T-cell (primary cell): ENCODE measurements at regions not wholly inside any gene's neighbourhood (a gene's known extent, or its start where the extent isn't known, plus 50 kb on each side); places are given as distances from the start of the nearest gene placed in this dataset.

ENCODE experiments used
- ATAC-seq, 4 experiments: fragments of 200-7000 bp in 3 of 4; fragments of 150-1000 bp in 1 of 4; cut with Tn5 transposase; replicated peaks in 1 of 4; 1 replicate in 3 of 4; 2 replicates in 1 of 4; pipeline ENCODE4 v1.10.0; 2021; ENCODE audit warnings: moderate library complexity in 3 of 4, mild to moderate bottlenecking in 2 of 4, moderate number of reproducible peaks in 1 of 4
- CTCF ChIA-PET, 2 donors: fragments of 300-600 bp; sonication (Branson Sonifier 250); formaldehyde crosslinking; loops; one replicate each; lab custom pipeline; 2022; ENCODE audit warnings: antibody characterized with exemption in 2 of 2; lab: Charles Lee
- POLR2A ChIA-PET, 2 donors: fragments of 300-600 bp; sonication (Branson Sonifier 250); formaldehyde crosslinking; loops; one replicate each; lab custom pipeline; 2022; ENCODE audit warnings: antibody characterized with exemption in 2 of 2; lab: Charles Lee
- DNase-seq, 35 experiments: peaks; one replicate each; pipeline versions ENCODE4 v3.0.0 to v3.0.0-alpha.2; 2013 to 2023
- H3K27ac ChIP-seq: one replicate; pipeline ENCODE4 v1.5.1; 2013; ENCODE audit warnings: low read length
- H3K27me3 ChIP-seq, 2 experiments: replicated peaks in 1 of 2; 1 replicate in 1 of 2; 2 replicates in 1 of 2; pipeline versions ENCODE4 v1.6.1 to v1.7.0; 2013; ENCODE audit warnings: low read length in 1 of 2, mixed read lengths in 1 of 2; ENCODE audit not compliant: control insufficient read depth in 2 of 2, insufficient read depth in 2 of 2; ENCODE audit errors: extremely low read depth in 1 of 2
- H3K36me3 ChIP-seq, 2 donors: 1 replicate in 1 of 2; 2 replicates in 1 of 2; pipeline versions ENCODE4 v1.6.1 to v1.7.0; 2013; ENCODE audit warnings: low read length in 1 of 2; ENCODE audit not compliant: control insufficient read depth in 2 of 2, insufficient read depth in 1 of 2; ENCODE audit errors: extremely low read depth in 1 of 2
- H3K4me1 ChIP-seq, 2 experiments: 1 replicate in 1 of 2; 2 replicates in 1 of 2; pipeline versions ENCODE4 v1.6.1 to v1.7.0; 2013; ENCODE audit warnings: low read length in 2 of 2, mixed read lengths in 1 of 2; ENCODE audit not compliant: insufficient read depth in 2 of 2, control insufficient read depth in 1 of 2; ENCODE audit errors: extremely low read depth in 1 of 2
- H3K4me3 ChIP-seq, 2 donors: 1 replicate in 1 of 2; 2 replicates in 1 of 2; pipeline versions ENCODE4 v1.5.1 to v1.7.0; 2013; ENCODE audit warnings: mild to moderate bottlenecking in 2 of 2, low read length in 1 of 2, moderate library complexity in 1 of 2; ENCODE audit not compliant: control insufficient read depth in 1 of 2; ENCODE audit errors: extremely low read depth in 1 of 2
- H3K9me3 ChIP-seq: 2 replicates; pipeline ENCODE4 v1.7.0; 2013
- H3K27ac Mint-ChIP-seq, 2 donors: one replicate each; pipeline ENCODE4 v1.8.0; 2020 to 2021; ENCODE audit warnings: mild to moderate bottlenecking in 2 of 2, mixed read lengths in 2 of 2
- H3K27me3 Mint-ChIP-seq, 2 donors: one replicate each; pipeline ENCODE4 v1.8.0; 2021 to 2022; ENCODE audit warnings: mixed read lengths in 2 of 2
- H3K36me3 Mint-ChIP-seq: one replicate; pipeline ENCODE4 v1.8.0; 2021; ENCODE audit warnings: mixed read lengths
- H3K4me1 Mint-ChIP-seq, 3 donors: one replicate each; pipeline ENCODE4 v1.8.0; 2020 to 2022; ENCODE audit warnings: mixed read lengths in 3 of 3, mild to moderate bottlenecking in 1 of 3
- H3K4me3 Mint-ChIP-seq, 3 donors: one replicate each; pipeline ENCODE4 v1.8.0; 2020 to 2022; ENCODE audit warnings: mild to moderate bottlenecking in 3 of 3, mixed read lengths in 3 of 3, moderate library complexity in 3 of 3
- H3K9me3 Mint-ChIP-seq, 3 donors: one replicate each; pipeline ENCODE4 v1.8.0; 2020 to 2022; ENCODE audit warnings: mixed read lengths in 3 of 3
- WGBS: methylation state at CpG from one replicate; pipeline ENCODE4 v1.1.5; 2013; ENCODE audit warnings: missing lambda C conversion rate; ENCODE audit not compliant: insufficient coverage; 5-methylcytosine and 5-hydroxymethylcytosine counted together

- ChIA-PET POLR2A (interaction anchor here in 1 of 2 donors (0.7 kb wide), 1 partner anchor 37 kb away, joined by 3 read pairs; no protein-coding TSS in a partner anchor), CTCF (no interaction called here)
- Histone ChIP-seq H3K4me3 (no peak overlapping the region), H3K36me3 (no peaks in the 10 kb centered on the region), H3K27ac (no peak overlapping the region), H3K27me3 (no peaks in the 10 kb centered on the region), H3K4me1 (no peaks in the 10 kb centered on the region), H3K9me3 (no peaks in the 10 kb centered on the region)
- Mint-ChIP-seq H3K36me3 (no peaks in the 10 kb centered on the region), H3K4me1 (no peaks in the 10 kb centered on the region), H3K27ac (no peak overlapping the region), H3K4me3 (no peak overlapping the region), H3K9me3 (peaks cover 0 to 13% (median 0%) of the 10 kb centered on the region in 3 donors), H3K27me3 (peaks cover 6 to 8% of the 10 kb centered on the region in 2 donors)
- ATAC-seq, result no peak
- no peak for DNase-seq
- 92% methylated on average over 2 of the region's 8 CpGs for WGBS
These were observed 141.4 kb downstream of the MED10 start for GRCh38 chr5:6236858-6237481.

GRCh38 chr5:6236170-6236793, 142.1 kb downstream of the MED10 start:
- Histone ChIP-seq H3K9me3 (no peaks in the 10 kb centered on the region), H3K27ac (no peak overlapping the region), H3K27me3 (no peaks in the 10 kb centered on the region), H3K36me3 (no peaks in the 10 kb centered on the region), H3K4me1 (no peaks in the 10 kb centered on the region), H3K4me3 (no peak overlapping the region)
- Mint-ChIP-seq H3K27me3 (peaks cover 6 to 8% of the 10 kb centered on the region in 2 donors), H3K4me1 (no peaks in the 10 kb centered on the region), H3K9me3 (peaks cover 0 to 13% (median 0%) of the 10 kb centered on the region in 3 donors), H3K27ac (no peak overlapping the region), H3K4me3 (no peak overlapping the region), H3K36me3 (no peaks in the 10 kb centered on the region)
- WGBS, result 69% methylated on average over 2 of the region's 2 CpGs
- DNase-seq, result no peak
- ATAC-seq, result no peak
- ChIA-PET CTCF (no interaction called here), POLR2A (no interaction called here)

GRCh38 chr5:6235726-6236125, 142.6 kb downstream of the MED10 start:
- Histone ChIP-seq H3K36me3 (no peaks in the 10 kb centered on the region), H3K27ac (no peak overlapping the region), H3K27me3 (no peaks in the 10 kb centered on the region), H3K4me1 (no peaks in the 10 kb centered on the region), H3K9me3 (no peaks in the 10 kb centered on the region), H3K4me3 (no peak overlapping the region)
- no peak for ATAC-seq
- WGBS, result 93% methylated on average over 3 of the region's 3 CpGs
- H3K27me3 Mint-ChIP-seq, result peaks cover 6 to 8% of the 10 kb centered on the region in 2 donors
- H3K4me3 Mint-ChIP-seq, result no peak overlapping the region
- H3K27ac Mint-ChIP-seq, result no peak overlapping the region
- H3K4me1 Mint-ChIP-seq, result no peaks in the 10 kb centered on the region
- H3K9me3 Mint-ChIP-seq, result peaks cover 0 to 8% (median 0%) of the 10 kb centered on the region in 3 donors
- no peaks in the 10 kb centered on the region for H3K36me3 Mint-ChIP-seq
- ChIA-PET POLR2A (no interaction called here), CTCF (no interaction called here)
- DNase-seq, result no peak

- H3K9me3 Mint-ChIP-seq, result peaks cover 0 to under 1% (median 0%) of the 10 kb centered on the region in 3 donors
- no peak for ATAC-seq
- CTCF ChIA-PET, result no interaction called here
- POLR2A ChIA-PET, result no interaction called here
- H3K4me1 Mint-ChIP-seq, result no peaks in the 10 kb centered on the region
- no peak overlapping the region for H3K27ac ChIP-seq
- DNase-seq, result no peak
- no peaks in the 10 kb centered on the region for H3K4me1 ChIP-seq
- H3K9me3 ChIP-seq, result no peaks in the 10 kb centered on the region
- no peaks in the 10 kb centered on the region for H3K27me3 ChIP-seq
- 75% methylated on average over 9 of the region's 23 CpGs for WGBS
- no peak overlapping the region for H3K27ac Mint-ChIP-seq
- H3K4me3 ChIP-seq, result no peak overlapping the region
- no peaks in the 10 kb centered on the region for H3K36me3 ChIP-seq
- H3K4me3 Mint-ChIP-seq, result no peak overlapping the region
- H3K36me3 Mint-ChIP-seq, result no peaks in the 10 kb centered on the region
- peaks cover 7% of the 10 kb centered on the region in 2 donors for H3K27me3 Mint-ChIP-seq
These were observed 149.8 kb downstream of the MED10 start for GRCh38 chr5:6228257-6229250.

- Mint-ChIP-seq H3K4me3 (no peak overlapping the region), H3K27ac (no peak overlapping the region), H3K27me3 (peaks cover 0 to 2% of the 10 kb centered on the region in 2 donors), H3K4me1 (no peaks in the 10 kb centered on the region), H3K9me3 (peaks cover 0 to 4% (median 0%) of the 10 kb centered on the region in 3 donors), H3K36me3 (no peaks in the 10 kb centered on the region)
- ChIA-PET CTCF (no interaction called here), POLR2A (interaction anchor here in 1 of 2 donors (0.6 kb wide), 1 partner anchor 20 kb away, joined by 4 read pairs; no protein-coding TSS in a partner anchor)
- Histone ChIP-seq H3K4me1 (no peaks in the 10 kb centered on the region), H3K9me3 (no peaks in the 10 kb centered on the region), H3K4me3 (no peak overlapping the region), H3K36me3 (no peaks in the 10 kb centered on the region), H3K27me3 (peaks cover 0 to 11% of the 10 kb centered on the region in 2 experiments), H3K27ac (no peak overlapping the region)
- WGBS, result 89% methylated on average over 3 of the region's 7 CpGs
- DNase-seq, result no peak
- no peak for ATAC-seq
These were observed 153.2 kb downstream of the MED10 start for GRCh38 chr5:6225121-6225607.

GRCh38 chr5:6224406-6224805, 153.9 kb downstream of the MED10 start:
- WGBS, result no CpG with 5 or more reads among the region's 5 CpGs
- no peaks in the 10 kb centered on the region for H3K4me1 ChIP-seq
- ChIA-PET POLR2A (no interaction called here), CTCF (no interaction called here)
- no peak for DNase-seq
- H3K9me3 ChIP-seq, result no peaks in the 10 kb centered on the region
- Mint-ChIP-seq H3K4me1 (no peaks in the 10 kb centered on the region), H3K4me3 (no peak overlapping the region), H3K9me3 (peaks cover 0 to 4% (median 0%) of the 10 kb centered on the region in 3 donors), H3K27me3 (peaks cover 3% of the 10 kb centered on the region in 2 donors), H3K27ac (no peak overlapping the region), H3K36me3 (no peaks in the 10 kb centered on the region)
- peaks cover 0 to 11% of the 10 kb centered on the region in 2 experiments for H3K27me3 ChIP-seq
- ATAC-seq, result no peak
- no peaks in the 10 kb centered on the region for H3K36me3 ChIP-seq
- H3K4me3 ChIP-seq, result no peak overlapping the region
- no peak overlapping the region for H3K27ac ChIP-seq
